Heart left ventricle (tissue), 16 donors: ENCODE measurements at regions not wholly inside any gene's neighbourhood (a gene's known extent, or its start where the extent isn't known, plus 50 kb on each side); places are given as distances from the start of the nearest gene placed in this dataset.
"Not testable (repeated sequence)": the region's sequence is repeated elsewhere in the genome, so short reads cannot be mapped to it uniquely, and the experiment has no call there.

Experiments used
- ATAC-seq, 4 donors: fragments of 200-7000 bp; cut with Tn5 transposase; one replicate each; pipeline ENCODE4 v1.9.1; 2020 to 2022; ENCODE audit warnings: moderate library complexity in 4 of 4, mild to moderate bottlenecking in 3 of 4, moderate number of reproducible peaks in 1 of 4
- DNase-seq, 5 donors: peaks; one replicate each; pipeline ENCODE4 v3.0.0-alpha.2; 2020
- H3K27ac ChIP-seq, 12 donors: fragments of 200-600 bp; sonication (generic) in 4 of 12; one replicate each; pipeline versions ENCODE4 v1.5.0 to v1.8.0; 2016 to 2022; ENCODE audit warnings: mild to moderate bottlenecking in 2 of 12
- H3K27me3 ChIP-seq, 9 donors: fragments of 200-600 bp; sonication (generic) in 2 of 9; one replicate each; pipeline versions ENCODE4 v1.5.1 to v1.8.0; 2016 to 2022; ENCODE audit warnings: mild to moderate bottlenecking in 3 of 9
- H3K36me3 ChIP-seq, 9 donors: fragments of 200-600 bp; sonication (generic) in 2 of 9; one replicate each; pipeline versions ENCODE4 v1.5.0 to v1.8.0; 2018 to 2022; ENCODE audit warnings: mild to moderate bottlenecking in 2 of 9
- H3K4me1 ChIP-seq, 12 donors: fragments of 200-600 bp; sonication (generic) in 4 of 12; one replicate each; pipeline versions ENCODE4 v1.5.0 to v1.8.0; 2016 to 2022; ENCODE audit warnings: mild to moderate bottlenecking in 3 of 12
- H3K4me3 ChIP-seq, 12 donors: fragments of 200-600 bp; sonication (generic) in 4 of 12; one replicate each; pipeline versions ENCODE4 v1.5.0 to v1.8.0; 2017 to 2022; ENCODE audit warnings: mild to moderate bottlenecking in 9 of 12, moderate library complexity in 4 of 12
- H3K9me3 ChIP-seq, 12 donors: fragments of 200-600 bp; sonication (generic) in 4 of 12; one replicate each; pipeline versions ENCODE4 v1.5.0 to v1.8.0; 2016 to 2022; ENCODE audit warnings: mild to moderate bottlenecking in 1 of 12
- POLR2A ChIP-seq, 2 donors: fragments of 450-650 bp; IDR thresholded peaks; one replicate each; pipeline ENCODE4 v1.6.1; 2017; ENCODE audit warnings: antibody characterized with exemption in 2 of 2, mild to moderate bottlenecking in 2 of 2, moderate library complexity in 2 of 2
- WGBS, 4 donors: extraction: QIAGEN DNeasy Blood & Tissue Kit in 2 of 4; methylation state at CpG; one replicate each; pipeline versions ENCODE4 v1.1.5 to v1.1.7; 2013 to 2018; 5-methylcytosine and 5-hydroxymethylcytosine counted together
- intact Hi-C, 10 donors: fragments of 100-400 bp; cut with DNase I; formaldehyde crosslinking; loops; one replicate each; pipeline versions ENCODE4 v1.11.1 to v1.14.2; 2022
- TF ChIP-seq, protein P1 (sequence below), 12 donors: fragments of 200-600 bp; sonication (generic) in 4 of 12; IDR thresholded peaks; one replicate each; pipeline versions ENCODE4 v1.5.0 to v1.8.0; 2018 to 2022; ENCODE audit warnings: antibody characterized with exemption in 12 of 12, mild to moderate bottlenecking in 5 of 12
- donor health status: ischemic (EF 13 %, LVEDD 7.1; RV severe dilation, severe dysfunction).
- donor health status: healthy with polysubstance abuse.
- donor health status: DM: no; HTN: yes; CAD: no.
- donor health status: DM: no; HTN: no; CAD: no.
- donor health status: ischemic (EF 25% LVEDD 6.9; RV normal size, moderate dysfunction).
- donor health status: ischemic (EF 25% LVEDD 5.7; RV mildly dilated, moderate dysfunction).
- donor health status: healthy.
- donor health status: DM: yes; HTN: yes; CAD: no.
- donor health status: ischemic (EF 35%, LVEDD 5.7; RV mildly dilated, moderate dysfunction).
- donor health status: nonischemic (EF 11% LVEDD 7.7; RV severe dilation, severe dysfunction).
- donor health status: DM: yes; HTN: yes; CAD: no.
- donor health status: PGD.
- donor health status: ischemic (EF 29% LVEDD 5.4; RV normal size, mild dysfunction).
- donor health status: nonischemic (EF 23%, LVEDD 6.1; RV moderate dilation, normal function).

GRCh38 chr11:86877503-86877902 lies 77.2 kb downstream of the PRSS23 start:
- no peaks in the 10 kb centered on the region for H3K9me3 ChIP-seq
- H3K36me3 ChIP-seq, result no peaks in the 10 kb centered on the region
- DNase-seq, result no peak
- no peaks in the 10 kb centered on the region for H3K27me3 ChIP-seq
- no peak overlapping the region for H3K27ac ChIP-seq
- no peak for TF ChIP-seq POLR2A (IDR thresholded peaks at IDR 0.05)
- TF ChIP-seq, protein P1, sequence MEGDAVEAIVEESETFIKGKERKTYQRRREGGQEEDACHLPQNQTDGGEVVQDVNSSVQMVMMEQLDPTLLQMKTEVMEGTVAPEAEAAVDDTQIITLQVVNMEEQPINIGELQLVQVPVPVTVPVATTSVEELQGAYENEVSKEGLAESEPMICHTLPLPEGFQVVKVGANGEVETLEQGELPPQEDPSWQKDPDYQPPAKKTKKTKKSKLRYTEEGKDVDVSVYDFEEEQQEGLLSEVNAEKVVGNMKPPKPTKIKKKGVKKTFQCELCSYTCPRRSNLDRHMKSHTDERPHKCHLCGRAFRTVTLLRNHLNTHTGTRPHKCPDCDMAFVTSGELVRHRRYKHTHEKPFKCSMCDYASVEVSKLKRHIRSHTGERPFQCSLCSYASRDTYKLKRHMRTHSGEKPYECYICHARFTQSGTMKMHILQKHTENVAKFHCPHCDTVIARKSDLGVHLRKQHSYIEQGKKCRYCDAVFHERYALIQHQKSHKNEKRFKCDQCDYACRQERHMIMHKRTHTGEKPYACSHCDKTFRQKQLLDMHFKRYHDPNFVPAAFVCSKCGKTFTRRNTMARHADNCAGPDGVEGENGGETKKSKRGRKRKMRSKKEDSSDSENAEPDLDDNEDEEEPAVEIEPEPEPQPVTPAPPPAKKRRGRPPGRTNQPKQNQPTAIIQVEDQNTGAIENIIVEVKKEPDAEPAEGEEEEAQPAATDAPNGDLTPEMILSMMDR (IDR thresholded peaks at IDR 0.05), result no peak
- intact Hi-C loops, result no loop called here
- H3K4me3 ChIP-seq, result no peak overlapping the region
- H3K4me1 ChIP-seq, result peaks cover 0 to 4% (median 0%) of the 10 kb centered on the region in 12 donors
- no peak for ATAC-seq

- DNase-seq, H3K27ac ChIP-seq, H3K9me3 ChIP-seq, H3K27me3 ChIP-seq, H3K4me1 ChIP-seq, intact Hi-C loops, H3K36me3 ChIP-seq, ATAC-seq, H3K4me3 ChIP-seq: not testable (repeated sequence)
- WGBS, 4 donors, result 79 to 97% methylated on average over 3 to 14 of the region's 26 CpGs; no CpG with 5 or more reads in 2 of the 4 donors
Observed at GRCh38 chr11:86879241-86879640, 76.0 kb downstream of the FZD4 start.

DNA sequence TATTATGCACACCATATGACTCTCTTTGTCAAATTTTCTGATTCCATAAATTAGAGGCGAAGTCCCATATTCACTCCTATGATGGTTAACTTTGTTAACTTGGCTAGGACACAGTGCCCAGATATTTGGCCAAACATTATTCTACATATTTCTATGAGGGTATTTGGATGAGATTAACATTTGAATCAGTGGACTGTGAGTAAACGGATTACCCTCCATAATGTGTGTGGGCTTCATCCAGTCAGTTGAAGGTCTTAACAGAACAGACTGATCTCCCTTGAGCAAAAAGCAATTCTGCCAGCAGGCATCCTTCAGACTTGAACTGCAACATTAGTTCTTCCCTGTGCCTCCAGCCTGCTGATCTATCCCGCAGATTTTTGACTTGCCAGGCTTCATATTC lies 69.9 kb downstream of the FZD4 start:
- DNase-seq, result no peak
- Histone ChIP-seq H3K4me3 (no peak overlapping the region), H3K27ac (no peak overlapping the region), H3K9me3 (no peaks in the 10 kb centered on the region), H3K4me1 (peaks cover 0 to 6% (median 0%) of the 10 kb centered on the region in 12 donors), H3K36me3 (no peaks in the 10 kb centered on the region), H3K27me3 (no peaks in the 10 kb centered on the region)
- no peak for ATAC-seq
- TF ChIP-seq POLR2A (IDR thresholded peaks at IDR 0.05), result no peak
- TF ChIP-seq, protein P1 (IDR thresholded peaks at IDR 0.05), result no peak
- intact Hi-C loops, result no loop called here
- WGBS, 4 donors, result 95 to 98% (median 97%) methylated on average over 3 of the region's 3 CpGs

- intact Hi-C loops, result no loop called here
- no peaks in the 10 kb centered on the region for H3K9me3 ChIP-seq
- H3K27ac ChIP-seq, result peak overlapping the region in 3 of 12 donors; percentile 5 to 13 (median 13)
- no peaks in the 10 kb centered on the region for H3K36me3 ChIP-seq
- no peak overlapping the region for H3K4me3 ChIP-seq
- no peak for TF ChIP-seq POLR2A (IDR thresholded peaks at IDR 0.05)
- TF ChIP-seq, protein P1 (IDR thresholded peaks at IDR 0.05), result no peak
- no peaks in the 10 kb centered on the region for H3K27me3 ChIP-seq
- no peak for DNase-seq
- H3K4me1 ChIP-seq, result peaks cover 0 to 6% (median 0%) of the 10 kb centered on the region in 12 donors
- peak in 1 of 4 donors; percentile 70 for ATAC-seq
- 73 to 85% (median 81%) methylated on average over 4 to 5 of the region's 5 CpGs for whole genome bisulfite sequencing, 4 donors
Observed at GRCh38 chr11:86888164-86889000, 66.8 kb downstream of the FZD4 start.

DNA sequence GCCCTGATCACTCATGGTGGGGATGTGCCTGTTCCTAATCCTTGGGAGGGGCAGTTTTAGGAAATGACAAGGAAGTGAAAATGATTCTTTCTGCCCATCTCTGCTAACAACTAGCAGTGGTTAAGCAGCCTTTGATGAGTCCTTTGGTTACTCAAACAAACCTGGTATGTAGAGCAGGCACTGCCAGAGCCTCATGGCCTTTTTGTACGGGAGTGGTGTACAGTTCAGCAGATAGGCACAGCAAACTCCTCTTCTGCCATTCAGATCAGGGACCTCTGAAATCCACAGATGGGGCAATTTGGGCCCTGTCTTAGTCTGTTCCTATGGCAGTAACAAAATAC lies 66.2 kb downstream of the FZD4 start:
- H3K27ac ChIP-seq, result peak overlapping the region in 2 of 12 donors; percentile 13
- H3K9me3 ChIP-seq, result no peaks in the 10 kb centered on the region
- no peak overlapping the region for H3K4me3 ChIP-seq
- intact Hi-C loops, result no loop called here
- DNase-seq (no peak), ATAC-seq (no peak)
- peaks cover 0 to 6% (median 0%) of the 10 kb centered on the region in 12 donors for H3K4me1 ChIP-seq
- WGBS, 4 donors, result 69 to 92% (median 88%) methylated on average over 1 of the region's 1 CpG
- no peaks in the 10 kb centered on the region for H3K27me3 ChIP-seq
- TF ChIP-seq POLR2A (IDR thresholded peaks at IDR 0.05), result no peak
- TF ChIP-seq, protein P1 (IDR thresholded peaks at IDR 0.05), result no peak
- no peaks in the 10 kb centered on the region for H3K36me3 ChIP-seq
